Panc1 (cell line): ENCODE measurements at regions not wholly inside any gene's neighbourhood (a gene's known extent, or its start where the extent isn't known, plus 50 kb on each side); places are given as distances from the start of the nearest gene placed in this dataset.
"Not testable (repeated sequence)": the region's sequence is repeated elsewhere in the genome, so short reads cannot be mapped to it uniquely, and the experiment has no call there.

ENCODE experiments used
- CTCF ChIP-seq: fragments of 450-650 bp; IDR thresholded peaks from 2 replicates; pipeline ENCODE4 v1.5.1; 2017; ENCODE audit warnings: mild to moderate bottlenecking
- REST ChIP-seq, 2 experiments: IDR thresholded peaks; 2 replicates each; pipeline ENCODE4 v1.6.1; 2011 to 2012; ENCODE audit warnings: low read depth in 2 of 2, control low read depth in 1 of 2, low read length in 1 of 2, mild to moderate bottlenecking in 1 of 2, moderate library complexity in 1 of 2; ENCODE audit not compliant: insufficient read depth in 1 of 2
- SIN3A ChIP-seq: IDR thresholded peaks from 2 replicates; pipeline ENCODE4 v1.6.1; 2012; ENCODE audit warnings: low read depth, mild to moderate bottlenecking, low read length, moderate library complexity, borderline replicate concordance; ENCODE audit not compliant: insufficient read depth

DNA sequence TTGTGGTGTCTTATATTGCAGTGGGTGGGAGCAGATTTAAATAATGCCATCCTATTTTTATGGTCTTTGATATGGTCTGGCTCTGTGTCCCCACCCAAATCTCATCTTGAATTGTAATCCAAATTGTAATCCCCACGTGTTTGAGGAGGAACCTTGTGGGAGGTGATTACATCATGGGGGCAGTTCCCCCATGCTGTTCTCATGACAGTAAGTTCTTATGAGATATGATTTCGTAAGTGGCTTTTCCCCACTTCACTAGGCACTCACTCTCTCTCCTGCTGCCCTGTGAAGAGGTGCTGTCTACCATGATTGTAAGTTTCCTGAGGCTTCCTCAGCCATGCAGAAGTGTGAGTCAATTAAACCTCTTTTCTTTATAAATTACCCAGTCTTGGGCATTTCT lies 107.6 kb downstream of the TNFSF18 start:
- not testable (repeated sequence) for TF ChIP-seq CTCF; SIN3A; REST (IDR thresholded peaks at IDR 0.05; ENCODE audit: insufficient read depth in 1 of 2, low read depth in 2 of 2, low read length in 1 of 2)
